GM13976 (cell line): ENCODE measurements at regions not wholly inside any gene's neighbourhood (a gene's known extent, or its start where the extent isn't known, plus 50 kb on each side); places are given as distances from the start of the nearest gene placed in this dataset.

Source experiments
- DNase-seq: peaks from one replicate; pipeline ENCODE4 v3.0.0; 2012; ENCODE audit warnings: low spot score
- in situ Hi-C: fragments of 300-500 bp; cut with MboI; formaldehyde crosslinking; loops from one replicate; pipeline ENCODE4 v1.12.0; 2022; ENCODE audit warnings: low sequenced_read_pairs, mixed read lengths, inconsistent platforms; ENCODE audit not compliant: unreplicated experiment
- TF ChIP-seq, protein P1 (sequence below): IDR thresholded peaks from 2 replicates; pipeline ENCODE4 v1.5.1; 2012; ENCODE audit warnings: borderline replicate concordance, mild to moderate bottlenecking; ENCODE audit not compliant: insufficient read depth; ENCODE audit errors: extremely low read depth, missing control alignments, control extremely low read depth

DNA sequence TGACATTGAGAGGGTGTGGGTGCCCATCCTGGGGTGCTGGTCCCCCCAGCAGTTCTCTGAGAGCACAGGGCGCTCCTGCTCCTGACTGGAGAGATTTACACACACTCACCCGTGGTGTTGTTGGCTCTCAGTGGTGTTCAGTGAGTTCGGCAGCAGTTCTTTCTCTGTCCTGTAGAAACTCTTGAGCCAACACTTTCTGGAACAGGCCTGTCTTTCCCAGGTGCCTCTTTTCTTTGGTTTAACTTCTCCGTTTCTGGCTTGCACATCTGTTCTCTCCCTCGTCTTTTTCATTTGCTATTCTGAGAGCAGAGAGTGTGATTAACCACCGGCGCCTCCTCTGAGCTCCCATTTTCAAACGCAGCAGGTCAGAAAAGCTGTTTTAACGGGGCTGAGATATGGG lies 284.5 kb downstream of the IRX2 start:
- in situ Hi-C loops, result no loop called here
- TF ChIP-seq, protein P1, sequence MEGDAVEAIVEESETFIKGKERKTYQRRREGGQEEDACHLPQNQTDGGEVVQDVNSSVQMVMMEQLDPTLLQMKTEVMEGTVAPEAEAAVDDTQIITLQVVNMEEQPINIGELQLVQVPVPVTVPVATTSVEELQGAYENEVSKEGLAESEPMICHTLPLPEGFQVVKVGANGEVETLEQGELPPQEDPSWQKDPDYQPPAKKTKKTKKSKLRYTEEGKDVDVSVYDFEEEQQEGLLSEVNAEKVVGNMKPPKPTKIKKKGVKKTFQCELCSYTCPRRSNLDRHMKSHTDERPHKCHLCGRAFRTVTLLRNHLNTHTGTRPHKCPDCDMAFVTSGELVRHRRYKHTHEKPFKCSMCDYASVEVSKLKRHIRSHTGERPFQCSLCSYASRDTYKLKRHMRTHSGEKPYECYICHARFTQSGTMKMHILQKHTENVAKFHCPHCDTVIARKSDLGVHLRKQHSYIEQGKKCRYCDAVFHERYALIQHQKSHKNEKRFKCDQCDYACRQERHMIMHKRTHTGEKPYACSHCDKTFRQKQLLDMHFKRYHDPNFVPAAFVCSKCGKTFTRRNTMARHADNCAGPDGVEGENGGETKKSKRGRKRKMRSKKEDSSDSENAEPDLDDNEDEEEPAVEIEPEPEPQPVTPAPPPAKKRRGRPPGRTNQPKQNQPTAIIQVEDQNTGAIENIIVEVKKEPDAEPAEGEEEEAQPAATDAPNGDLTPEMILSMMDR, result no peak
- DNase-seq, result no peak

DNA sequence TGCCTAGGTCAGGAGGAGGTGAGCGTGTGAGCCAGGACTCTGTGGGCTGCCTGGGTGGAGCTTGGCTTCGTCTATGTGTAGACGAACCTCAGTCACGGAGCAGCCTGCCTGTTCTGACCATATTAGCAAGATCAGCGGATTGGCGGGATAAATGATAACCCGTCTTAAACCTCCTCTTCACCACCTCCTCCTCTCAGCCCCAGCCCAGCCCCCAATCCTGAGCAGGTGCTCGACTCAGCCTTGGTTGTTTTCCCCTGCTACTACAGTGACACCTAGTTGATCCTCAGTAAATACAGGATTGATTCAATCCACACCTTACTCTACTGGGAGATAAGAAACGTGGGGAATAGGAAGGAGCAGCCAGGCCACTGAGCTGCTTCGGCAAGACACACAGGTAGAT lies 286.1 kb downstream of the IRX2 start:
- DNase-seq, result no peak
- TF ChIP-seq, protein P1, result no peak
- in situ Hi-C loops, result no loop called here

DNA sequence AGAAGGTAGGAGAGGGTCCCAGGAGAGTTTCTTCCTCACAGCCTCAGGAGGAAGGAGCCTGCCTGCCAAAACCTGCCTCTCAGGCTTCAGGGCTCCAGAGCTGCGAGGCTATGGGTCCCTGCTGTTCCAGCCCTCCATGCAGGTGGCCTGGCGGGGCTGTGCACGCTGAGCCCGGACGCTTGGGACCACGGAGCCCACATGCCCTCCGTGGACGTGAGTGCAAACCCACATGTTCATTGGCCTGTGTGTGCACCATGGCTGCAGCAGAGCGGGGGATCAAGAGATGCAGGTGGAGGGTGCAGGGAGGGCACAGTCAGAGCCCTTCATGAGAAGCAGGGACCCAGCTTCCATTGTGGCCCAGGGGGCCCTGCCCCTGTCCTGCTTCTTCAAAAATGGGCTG lies 287.3 kb downstream of the IRX2 start:
- TF ChIP-seq, protein P1, result no peak
- in situ Hi-C loops, result no loop called here
- DNase-seq, result no peak

DNA sequence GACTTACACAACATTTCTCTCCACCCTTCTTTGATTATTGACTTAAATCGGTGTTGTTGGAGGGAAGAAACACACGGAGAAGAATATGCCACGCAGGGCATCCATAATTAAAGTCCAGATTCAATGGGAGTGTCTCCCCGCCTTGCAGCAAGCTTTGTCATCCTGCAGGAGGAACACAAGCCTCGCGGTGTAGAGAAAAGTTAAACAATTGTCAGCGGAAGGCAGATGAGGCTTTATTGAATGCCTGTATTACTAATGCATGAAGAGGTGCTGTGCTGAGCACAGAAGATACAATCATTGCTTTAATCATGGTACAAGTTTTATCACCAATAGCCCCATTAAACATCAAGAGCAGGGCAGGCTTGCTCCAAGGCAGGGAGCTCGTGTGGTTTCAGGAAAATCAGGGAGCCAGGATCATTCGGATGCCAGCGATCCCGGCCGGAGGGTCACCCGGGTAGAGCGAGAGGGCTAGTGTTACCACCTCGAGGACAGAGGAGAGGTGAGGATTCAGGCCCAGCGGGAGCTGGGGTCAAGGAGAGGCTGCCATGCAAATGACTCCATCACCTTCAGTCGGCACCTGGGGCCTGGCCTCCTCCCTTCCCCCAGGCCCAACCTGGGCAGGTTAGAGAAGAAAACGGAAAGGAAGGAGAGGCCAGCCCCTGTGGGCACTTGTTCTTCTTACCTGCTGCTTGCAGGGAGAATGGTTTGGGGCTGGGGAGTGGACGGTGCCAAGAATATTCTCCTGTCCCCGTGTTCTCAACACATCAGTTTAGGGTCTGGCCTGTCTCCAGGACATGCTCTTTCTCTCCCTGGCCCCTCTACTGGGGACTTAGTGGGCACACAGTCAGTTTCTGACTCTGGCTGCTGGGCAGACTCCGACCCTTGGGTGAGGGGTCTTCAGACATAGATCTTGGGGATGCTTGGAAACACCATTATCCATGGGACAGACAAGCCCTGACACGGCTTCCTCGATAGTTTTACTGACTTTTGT lies 289.5 kb downstream of the IRX2 start:
- TF ChIP-seq, protein P1, result no peak
- in situ Hi-C loops, result no loop called here
- no peak for DNase-seq

DNA sequence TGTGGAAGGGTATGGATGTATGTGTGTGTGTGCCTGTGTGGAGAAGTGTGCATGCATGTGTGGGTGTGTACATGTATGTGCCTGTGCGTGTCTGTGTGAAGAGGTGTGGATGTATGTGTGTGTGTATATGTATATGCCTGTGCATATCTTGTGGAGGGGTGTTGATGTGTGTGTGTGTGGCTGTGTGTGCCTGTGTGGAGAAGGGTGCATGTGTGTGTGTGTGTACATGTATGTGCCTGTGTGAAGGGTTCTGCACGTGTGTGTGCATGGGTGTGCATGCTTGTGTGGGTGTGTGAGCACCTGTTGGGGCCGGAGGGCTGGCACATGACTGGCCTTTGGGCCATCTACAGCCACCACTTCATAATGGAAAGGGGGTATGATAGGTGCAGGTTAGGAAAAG lies 291.4 kb downstream of the IRX2 start:
- no peak for DNase-seq
- in situ Hi-C loops, result no loop called here
- TF ChIP-seq, protein P1, result no peak

DNA sequence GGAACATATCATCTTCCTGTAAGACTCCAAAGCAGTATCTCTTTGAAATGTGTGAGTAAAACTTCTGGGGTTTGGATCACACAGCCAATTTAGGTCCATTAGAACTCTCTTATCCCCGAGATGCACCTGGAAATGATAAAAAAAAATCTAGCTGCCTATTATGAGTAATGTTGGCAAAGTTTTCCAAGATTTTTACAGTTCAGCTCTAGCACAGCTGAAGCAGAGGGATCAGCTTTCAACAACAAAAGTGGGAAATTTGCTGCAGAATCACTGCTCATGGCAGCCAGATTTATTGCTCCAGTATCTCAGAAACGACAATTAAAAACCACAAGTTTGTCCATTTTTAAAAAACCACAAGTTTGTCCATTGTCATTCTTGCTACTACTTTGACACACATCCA lies 292.2 kb downstream of the IRX2 start:
- DNase-seq, result no peak
- in situ Hi-C loops, result no loop called here
- TF ChIP-seq, protein P1, result no peak

DNA sequence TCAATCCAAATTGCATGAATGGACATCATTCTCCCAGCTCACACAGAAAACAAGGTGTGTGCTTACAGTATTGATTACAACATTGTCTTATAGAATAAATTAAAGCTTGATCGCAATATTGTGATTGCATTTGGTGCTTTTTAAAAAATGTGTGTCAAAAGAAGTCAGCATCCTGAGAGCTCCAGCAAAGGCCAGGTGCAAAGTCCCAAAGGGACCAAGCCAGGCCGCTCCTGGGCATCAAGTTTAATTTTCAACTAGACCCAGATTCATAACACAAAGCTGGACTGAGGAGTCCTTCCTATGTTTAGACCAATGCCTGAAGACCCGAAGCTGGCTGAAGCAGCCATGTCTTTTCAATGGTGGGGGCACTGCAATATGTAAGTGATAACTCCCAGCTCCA lies 295.6 kb downstream of the IRX2 start:
- in situ Hi-C loops, result no loop called here
- TF ChIP-seq, protein P1, result no peak
- DNase-seq, result no peak
